DMS53 treated with DMSO at 0.1 percent for 48 hours (cell line): ENCODE measurements at regions not wholly inside any gene's neighbourhood (a gene's known extent, or its start where the extent isn't known, plus 50 kb on each side); places are given as distances from the start of the nearest gene placed in this dataset.
"Not testable (repeated sequence)": the region's sequence is repeated elsewhere in the genome, so short reads cannot be mapped to it uniquely, and the experiment has no call there.

Experiments
- DNase-seq: peaks from one replicate; lab custom pipeline; 2025; ENCODE audit not compliant: unreplicated experiment; lab: John Stamatoyannopoulos, UW

DNA sequence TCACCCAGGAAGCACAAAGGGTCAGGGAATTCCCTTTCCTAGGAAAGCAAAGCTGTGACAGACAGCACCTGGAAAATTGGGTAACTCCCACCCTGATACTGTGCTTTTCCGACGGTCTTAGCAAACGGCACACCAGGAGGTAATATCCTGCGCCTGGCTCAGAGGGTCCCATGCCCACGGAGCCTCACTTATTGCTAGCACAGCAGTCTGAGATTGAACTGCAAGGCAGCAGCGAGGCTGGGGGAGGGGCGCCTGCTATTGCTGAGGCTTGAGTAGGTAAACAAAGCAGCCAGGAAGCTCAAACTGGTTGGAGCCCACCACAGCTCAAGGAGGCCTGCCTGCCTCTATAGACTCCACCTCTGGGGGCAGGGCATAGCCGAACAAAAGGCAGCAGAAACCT, 1697.1 kb upstream of the C9orf72 start:
- DNase-seq: not testable (repeated sequence)

GRCh38 chr9:29282121-29282520, 1708.8 kb upstream of the C9orf72 start:
- no peak for DNase-seq

DNA sequence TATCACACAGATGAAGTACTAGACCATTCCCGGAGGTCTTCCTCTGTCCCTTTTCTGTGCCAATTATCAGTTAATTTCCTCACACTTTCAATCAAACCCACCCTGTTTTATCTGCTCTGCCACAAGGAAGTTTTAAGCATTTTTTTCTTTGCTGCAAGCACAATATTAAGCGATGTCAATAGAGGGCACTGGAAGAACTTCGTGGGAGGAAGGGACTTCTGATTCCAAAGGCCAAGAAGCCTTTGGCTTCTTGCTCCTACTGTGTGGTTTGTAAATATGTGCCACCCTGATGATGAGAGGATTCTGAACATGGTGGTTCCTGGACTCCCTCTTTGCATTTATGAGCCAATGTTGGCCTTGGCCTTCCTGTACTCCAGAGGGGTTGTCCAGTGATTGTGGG, 1712.5 kb upstream of the C9orf72 start:
- no peak for DNase-seq

GRCh38 chr9:29289365-29289764, 1716.1 kb upstream of the C9orf72 start:
- DNase-seq: no peak

DNA sequence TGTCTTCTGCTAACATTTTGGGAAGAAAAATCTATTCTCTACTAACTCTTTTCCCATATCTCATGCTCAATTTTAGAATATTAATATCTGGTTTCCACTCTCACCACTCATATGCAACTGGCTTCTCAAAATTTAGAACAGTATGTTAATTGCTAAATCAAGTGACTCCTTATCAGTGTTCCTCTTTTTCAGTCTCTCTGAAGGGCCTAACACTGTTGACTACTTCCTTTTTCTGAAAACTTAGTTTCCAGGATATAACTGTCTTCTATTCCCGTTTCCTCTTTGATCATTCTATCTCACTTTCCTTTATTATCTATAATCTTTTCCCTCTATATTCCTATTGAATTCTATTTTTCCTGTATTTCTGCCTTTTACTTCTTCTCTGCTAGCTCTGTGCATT, 1717.2 kb upstream of the C9orf72 start:
- DNase-seq: no peak

- DNase-seq: no peak
These were observed 1724.3 kb upstream of the C9orf72 start for GRCh38 chr9:29297592-29297991.

- DNase-seq: no peak
These were observed 1737.9 kb upstream of the C9orf72 start for GRCh38 chr9:29311221-29311620.

DNA sequence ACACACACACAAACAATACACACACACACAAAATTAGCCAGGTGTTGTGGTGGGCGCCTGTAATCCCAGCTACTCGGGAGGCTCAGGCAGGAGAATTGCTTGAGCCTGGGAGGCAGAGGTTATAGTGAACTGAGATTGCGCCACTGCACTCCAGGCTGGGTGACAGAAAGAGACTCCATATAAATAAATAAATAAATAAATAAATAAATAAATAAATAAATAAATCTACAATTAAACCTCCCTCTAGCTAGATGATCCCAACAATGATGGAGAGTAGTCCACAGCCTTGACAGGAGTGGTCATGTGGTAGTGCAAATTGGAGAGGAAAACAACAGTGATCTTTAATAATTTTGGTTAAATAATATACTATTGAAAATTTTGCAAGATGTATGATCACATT, 1739.0 kb upstream of the C9orf72 start:
- DNase-seq: no peak

DNA sequence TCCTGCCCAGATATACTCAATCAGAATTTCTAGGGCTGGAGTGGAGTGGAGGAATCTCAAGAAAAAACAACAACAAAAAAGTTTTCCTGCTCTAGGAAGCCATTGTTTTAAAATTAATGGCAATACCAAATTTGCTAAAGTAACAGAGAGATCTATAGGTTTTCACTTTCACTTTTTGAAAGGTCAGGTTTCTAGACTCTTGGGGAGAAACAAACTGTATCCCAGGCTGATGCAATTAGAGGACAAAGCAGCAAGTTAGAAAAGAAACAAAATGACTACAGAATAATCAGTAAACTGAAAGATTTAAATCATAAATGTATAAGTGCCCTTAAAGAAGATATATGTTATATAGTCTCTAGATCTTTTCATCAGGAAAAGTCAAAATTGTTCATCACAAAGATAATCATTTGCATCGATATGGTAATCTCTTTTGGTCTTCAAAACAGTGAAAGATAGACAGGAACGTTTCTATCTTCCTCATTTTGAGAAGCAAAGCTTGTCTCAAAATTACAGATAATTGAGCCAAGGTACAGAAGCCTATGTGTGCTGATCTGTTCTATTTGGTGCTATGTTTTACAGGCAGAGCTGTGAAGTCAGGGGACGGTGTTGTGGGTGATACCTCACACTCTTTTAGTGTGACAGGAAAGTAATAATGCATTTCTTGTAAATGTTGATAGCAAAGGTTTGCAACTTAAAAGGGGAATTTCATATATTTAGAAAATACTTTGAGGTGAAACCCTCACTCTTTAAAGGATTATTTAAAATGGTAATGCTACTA, 1746.6 kb upstream of the C9orf72 start:
- no peak for DNase-seq

DNA sequence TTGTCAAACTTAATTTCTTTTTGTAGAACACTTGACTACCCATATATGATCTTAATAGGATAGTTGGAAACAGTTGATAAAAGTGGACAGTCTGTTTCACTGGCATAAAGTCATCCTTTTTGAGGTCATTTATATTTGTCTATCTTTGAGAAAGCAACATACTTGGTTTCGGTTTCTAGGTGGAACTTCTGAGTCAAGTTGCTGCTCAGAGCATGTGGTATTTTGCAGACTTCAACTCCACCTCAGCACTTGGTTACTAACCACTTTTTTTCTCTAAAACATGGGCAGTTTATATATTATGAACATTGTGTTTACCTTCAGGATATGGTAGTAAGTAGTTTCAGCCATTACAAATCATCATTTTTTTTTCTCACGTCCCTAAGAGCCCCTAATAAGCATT, 1749.0 kb upstream of the C9orf72 start:
- no peak for DNase-seq

GRCh38 chr9:29325894-29326293, 1752.6 kb upstream of the C9orf72 start:
- DNase-seq: no peak

DNA sequence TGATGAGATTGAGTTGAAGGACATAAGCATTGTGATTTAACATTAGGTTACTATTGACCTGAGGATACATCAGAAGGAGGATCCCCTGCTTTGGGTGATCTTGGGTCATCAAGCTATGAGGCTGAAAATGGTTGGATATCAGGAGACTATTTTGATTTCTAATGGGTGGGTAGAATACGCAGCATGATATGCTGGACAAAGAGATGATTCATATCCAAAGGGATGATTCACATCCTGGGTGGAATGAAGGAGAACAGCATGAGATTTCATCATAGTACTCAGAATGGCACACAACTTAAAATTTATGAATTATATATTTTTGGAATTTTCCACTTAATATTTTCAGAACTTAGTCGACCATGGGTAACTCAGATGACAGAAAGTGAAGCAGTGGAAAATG, 1759.5 kb upstream of the C9orf72 start:
- no peak for DNase-seq

DNA sequence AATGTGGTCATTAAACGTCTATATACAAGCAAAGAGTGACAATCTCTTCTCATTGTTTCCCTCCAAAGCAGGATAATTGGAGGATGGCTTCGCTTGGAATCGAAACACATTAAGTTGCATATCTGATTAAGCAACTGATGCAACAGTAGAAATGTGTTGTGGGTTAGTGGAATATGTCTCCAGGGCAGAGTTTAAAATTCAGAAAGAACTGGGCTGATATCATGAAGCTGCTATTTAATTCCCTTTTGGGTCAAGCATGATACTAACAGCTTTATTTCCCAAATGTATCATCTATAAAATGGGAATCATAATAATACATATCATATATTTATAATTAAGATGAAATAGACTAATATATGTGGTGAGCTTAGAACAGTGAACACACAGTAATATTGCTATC, 1763.0 kb upstream of the C9orf72 start:
- DNase-seq: no peak

DNA sequence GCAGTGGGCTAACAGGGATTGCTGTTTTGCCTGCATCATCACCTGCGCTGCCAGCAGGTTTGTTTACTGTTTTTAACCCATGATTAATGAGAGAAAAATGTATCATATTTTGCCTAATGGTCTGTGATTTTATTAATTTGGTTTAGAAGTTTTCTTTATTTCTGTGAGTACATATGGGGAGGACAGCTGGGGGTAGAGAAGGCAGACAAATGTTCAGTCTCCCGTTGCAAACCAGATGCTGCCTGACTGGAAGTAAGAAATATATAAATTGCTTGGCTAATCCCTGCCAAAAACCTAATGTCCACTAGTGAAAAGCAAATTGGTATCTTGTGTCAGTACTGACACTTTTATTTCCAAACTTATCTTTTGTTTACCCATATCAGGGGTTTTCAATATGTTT, 1766.1 kb upstream of the C9orf72 start:
- no peak for DNase-seq

- no peak for DNase-seq
These were observed 1775.7 kb upstream of the C9orf72 start for GRCh38 chr9:29348999-29349398.

DNA sequence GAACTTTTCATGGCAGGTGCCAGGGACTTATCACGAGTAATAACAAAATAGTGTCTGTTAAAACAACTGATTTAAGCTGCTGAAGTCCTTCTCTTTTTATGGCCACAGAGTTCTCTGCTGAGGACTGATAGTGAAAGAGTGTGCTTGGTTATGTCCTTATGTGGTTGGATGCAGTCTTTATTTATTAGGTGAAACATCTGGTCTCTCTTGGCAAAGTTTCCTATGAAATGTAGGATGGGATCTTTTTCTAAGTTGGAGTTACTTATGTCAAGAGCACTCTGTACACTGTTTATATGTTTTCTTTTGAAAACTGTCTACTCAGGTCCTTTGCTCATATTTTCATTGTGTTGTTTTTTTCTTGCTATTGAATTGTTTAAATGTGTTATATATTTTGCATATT, 1816.1 kb upstream of the C9orf72 start:
- no peak for DNase-seq

DNA sequence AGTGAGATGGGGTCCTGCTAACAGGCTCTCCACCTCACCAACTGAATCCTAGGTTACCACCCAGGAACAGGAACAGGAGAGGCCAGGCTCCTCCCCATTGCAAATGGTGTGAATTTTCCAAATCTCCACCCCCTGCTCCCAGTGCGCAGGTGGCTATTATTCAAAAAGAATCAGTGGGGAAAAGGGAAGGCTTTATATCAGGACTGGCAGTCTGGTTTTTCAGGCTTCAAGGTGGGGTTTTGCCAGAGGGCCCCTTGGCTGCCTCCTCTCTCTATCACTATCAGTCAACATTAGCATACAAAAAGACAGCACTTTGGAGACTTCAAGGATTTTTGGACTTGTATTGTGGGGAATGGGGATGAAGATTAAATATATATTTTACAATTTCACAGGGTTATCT, 1817.6 kb upstream of the C9orf72 start:
- DNase-seq: no peak

GRCh38 chr9:29393064-29393463, 1819.8 kb upstream of the C9orf72 start:
- no peak for DNase-seq

GRCh38 chr9:29394855-29395254, 1821.6 kb upstream of the C9orf72 start:
- DNase-seq: no peak

GRCh38 chr9:29397148-29397547, 1823.9 kb upstream of the C9orf72 start:
- DNase-seq: no peak

GRCh38 chr9:29416204-29416603, 1842.9 kb upstream of the C9orf72 start:
- no peak for DNase-seq

DNA sequence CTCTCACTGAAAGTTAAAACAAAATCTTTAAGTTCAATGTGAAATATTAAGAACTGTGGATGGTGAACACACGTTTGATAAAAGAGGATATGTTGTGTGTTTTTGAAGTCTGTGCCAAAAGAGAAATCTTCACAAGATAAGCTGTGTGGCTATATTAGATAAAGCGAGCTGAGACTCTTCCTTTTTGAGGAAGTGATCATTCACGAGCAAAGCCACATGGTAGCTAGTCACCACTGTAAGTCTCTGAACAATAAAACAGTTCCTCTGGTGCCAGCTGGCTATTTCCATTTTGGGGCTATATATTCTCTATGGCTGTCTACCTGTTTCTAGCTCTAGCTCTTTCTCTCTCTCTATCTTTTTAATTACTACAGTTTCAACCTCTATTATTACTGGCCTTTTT, 1849.2 kb upstream of the C9orf72 start:
- no peak for DNase-seq

DNA sequence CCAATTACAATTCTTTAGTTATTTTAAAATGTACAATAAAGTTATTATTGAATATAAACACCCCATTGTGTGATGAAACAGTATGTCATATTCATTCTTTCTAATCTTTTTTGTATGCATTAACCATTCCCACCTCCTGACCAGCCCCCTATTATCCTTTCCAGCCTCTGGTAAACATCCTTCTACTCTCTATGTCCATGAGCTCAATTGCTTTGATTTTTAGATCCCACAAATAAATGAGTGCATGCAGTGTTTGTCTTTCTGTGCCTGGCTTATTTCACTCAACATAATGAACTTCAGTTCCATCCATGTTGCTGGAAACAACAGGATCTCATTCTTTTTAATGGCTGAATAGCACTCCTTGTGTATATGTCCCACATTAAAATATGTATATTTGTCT, 1858.9 kb upstream of the C9orf72 start:
- no peak for DNase-seq
